ENCODE measurements at regions not wholly inside any gene's neighbourhood (a gene's known extent, or its start where the extent isn't known, plus 50 kb on each side); places are given as distances from the start of the nearest gene placed in this dataset.

DNA sequence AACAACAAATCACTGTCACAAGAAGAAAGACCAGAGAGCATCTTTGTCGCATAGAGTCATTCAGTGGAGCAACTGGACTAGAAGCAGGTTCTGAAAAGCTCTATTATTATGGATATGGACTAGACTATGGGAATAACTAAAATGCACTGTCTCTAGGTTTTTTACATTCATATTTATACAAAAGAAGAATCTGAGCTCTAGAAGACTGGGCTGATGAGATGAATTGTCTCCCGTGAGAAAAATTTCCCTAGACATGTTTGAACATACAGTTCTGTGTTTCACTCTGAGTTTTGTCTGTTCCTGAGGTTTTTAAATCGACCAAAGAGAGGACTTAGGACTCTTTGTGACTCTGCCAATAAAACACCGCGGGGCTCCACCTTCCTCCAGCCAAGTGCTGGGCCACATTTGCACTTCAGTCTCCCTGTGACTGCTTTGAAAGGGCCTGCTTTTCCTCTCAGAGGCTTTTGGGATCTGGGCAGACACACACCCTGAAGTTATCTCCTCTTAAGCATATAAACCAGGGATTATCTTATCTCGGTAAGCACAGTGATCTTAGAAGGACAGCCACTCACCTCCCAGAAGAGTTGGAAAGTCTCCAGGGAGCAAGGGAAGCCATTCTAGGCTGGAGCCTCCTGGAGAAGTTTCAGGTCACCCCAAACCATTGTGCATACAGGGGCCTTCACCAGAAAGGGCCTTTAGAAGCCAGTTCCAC, 101.0 kb upstream of the JCAD start:
- no peak for TF ChIP-seq CTCF (IDR thresholded peaks at IDR 0.05)
- TF ChIP-seq POLR2A (IDR thresholded peaks at IDR 0.05) = no peak

Data from uterus (tissue), 2 donors.